Peyer's patch (tissue), 4 donors: ENCODE measurements at regions not wholly inside any gene's neighbourhood (a gene's known extent, or its start where the extent isn't known, plus 50 kb on each side); places are given as distances from the start of the nearest gene placed in this dataset.

Experiments
- POLR2A ChIP-seq, 2 donors: fragments of 450-650 bp; IDR thresholded peaks; one replicate each; pipeline ENCODE4 v1.5.1; 2017; ENCODE audit warnings: antibody characterized with exemption in 2 of 2, mild to moderate bottlenecking in 2 of 2, moderate library complexity in 2 of 2
- TF ChIP-seq, protein P1 (sequence below), 6 experiments: fragments of 450-650 bp in 4 of 6; fragments of 200-600 bp in 2 of 6; sonication (generic) in 1 of 6; IDR thresholded peaks; one replicate each; pipeline ENCODE4 v1.5.1; 2017 to 2019; ENCODE audit warnings: antibody characterized with exemption in 6 of 6, mild to moderate bottlenecking in 3 of 6, moderate library complexity in 1 of 6

DNA sequence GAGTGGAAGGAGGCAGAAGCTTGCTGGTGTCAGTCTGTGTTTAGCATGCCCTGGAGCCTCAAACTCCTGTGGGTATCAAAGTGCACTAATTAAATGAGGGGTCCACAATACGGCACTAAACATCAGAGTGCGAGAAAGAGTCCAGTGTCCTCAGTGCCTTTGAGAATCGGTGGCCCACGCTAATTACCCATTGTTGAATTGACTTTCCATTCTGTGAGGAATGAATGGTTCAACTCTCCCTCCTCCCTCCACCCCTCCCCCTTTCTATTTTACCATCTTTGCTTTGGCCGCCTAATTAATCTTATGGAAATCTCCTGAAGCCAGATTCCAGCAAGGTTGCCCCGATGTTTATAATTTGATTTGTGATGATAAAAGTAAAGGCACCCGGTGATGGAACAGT is 217.8 kb downstream of the TFEC start:
- TF ChIP-seq POLR2A (IDR thresholded peaks at IDR 0.05), result no peak
- TF ChIP-seq, protein P1, sequence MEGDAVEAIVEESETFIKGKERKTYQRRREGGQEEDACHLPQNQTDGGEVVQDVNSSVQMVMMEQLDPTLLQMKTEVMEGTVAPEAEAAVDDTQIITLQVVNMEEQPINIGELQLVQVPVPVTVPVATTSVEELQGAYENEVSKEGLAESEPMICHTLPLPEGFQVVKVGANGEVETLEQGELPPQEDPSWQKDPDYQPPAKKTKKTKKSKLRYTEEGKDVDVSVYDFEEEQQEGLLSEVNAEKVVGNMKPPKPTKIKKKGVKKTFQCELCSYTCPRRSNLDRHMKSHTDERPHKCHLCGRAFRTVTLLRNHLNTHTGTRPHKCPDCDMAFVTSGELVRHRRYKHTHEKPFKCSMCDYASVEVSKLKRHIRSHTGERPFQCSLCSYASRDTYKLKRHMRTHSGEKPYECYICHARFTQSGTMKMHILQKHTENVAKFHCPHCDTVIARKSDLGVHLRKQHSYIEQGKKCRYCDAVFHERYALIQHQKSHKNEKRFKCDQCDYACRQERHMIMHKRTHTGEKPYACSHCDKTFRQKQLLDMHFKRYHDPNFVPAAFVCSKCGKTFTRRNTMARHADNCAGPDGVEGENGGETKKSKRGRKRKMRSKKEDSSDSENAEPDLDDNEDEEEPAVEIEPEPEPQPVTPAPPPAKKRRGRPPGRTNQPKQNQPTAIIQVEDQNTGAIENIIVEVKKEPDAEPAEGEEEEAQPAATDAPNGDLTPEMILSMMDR (IDR thresholded peaks at IDR 0.05), result no peak
